ENCODE measurements at regions not wholly inside any gene's neighbourhood (a gene's known extent, or its start where the extent isn't known, plus 50 kb on each side); places are given as distances from the start of the nearest gene placed in this dataset.

DNA sequence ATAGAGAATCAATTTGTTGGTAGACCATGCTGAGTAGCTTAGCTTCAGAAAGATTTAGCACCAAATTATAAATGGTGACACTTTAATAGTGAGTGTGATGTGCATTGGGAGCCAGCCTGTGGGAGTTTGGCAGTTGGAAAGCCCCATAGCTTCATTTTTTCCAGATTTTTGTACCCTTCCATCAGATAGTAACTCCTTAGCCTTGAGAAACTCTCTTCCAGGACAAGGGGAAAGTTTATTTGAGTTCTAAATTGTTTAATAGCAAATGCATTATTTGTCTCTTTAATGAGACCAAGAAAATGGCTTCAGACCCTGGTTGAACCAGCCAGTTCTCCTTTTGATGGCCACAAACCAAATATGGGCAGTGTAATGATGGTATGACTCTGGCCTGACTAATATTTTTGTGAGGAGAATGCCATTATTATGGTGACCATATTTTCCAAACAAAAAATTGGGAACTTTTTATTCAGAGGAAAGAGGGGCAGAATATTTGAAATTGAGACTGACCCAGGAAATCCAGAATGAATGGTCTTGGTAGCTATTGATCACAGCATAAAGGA is 49.8 kb downstream of the PLCE1 start:
- DNase-seq, result no peak

DNA sequence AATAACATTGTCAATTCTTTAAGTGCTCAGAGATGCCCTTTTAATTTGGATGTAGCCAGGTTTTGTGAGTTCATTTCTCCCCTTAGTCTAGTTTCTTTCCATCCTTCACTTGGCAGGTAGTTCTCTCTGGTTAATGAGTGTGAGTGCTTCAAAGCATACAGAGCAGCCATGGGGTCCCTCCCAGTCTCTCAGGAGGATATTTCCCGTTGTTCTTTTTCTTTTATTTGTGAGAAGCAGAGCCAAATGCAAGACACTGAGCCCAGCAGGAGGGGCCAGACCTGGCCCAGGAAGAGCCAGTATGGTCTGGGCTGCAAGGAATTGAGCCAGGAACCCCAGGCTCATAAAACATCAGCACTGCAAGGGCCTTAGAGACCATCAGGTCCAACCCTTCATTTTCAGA is 52.4 kb downstream of the PLCE1 start:
- no peak for DNase-seq

DNA sequence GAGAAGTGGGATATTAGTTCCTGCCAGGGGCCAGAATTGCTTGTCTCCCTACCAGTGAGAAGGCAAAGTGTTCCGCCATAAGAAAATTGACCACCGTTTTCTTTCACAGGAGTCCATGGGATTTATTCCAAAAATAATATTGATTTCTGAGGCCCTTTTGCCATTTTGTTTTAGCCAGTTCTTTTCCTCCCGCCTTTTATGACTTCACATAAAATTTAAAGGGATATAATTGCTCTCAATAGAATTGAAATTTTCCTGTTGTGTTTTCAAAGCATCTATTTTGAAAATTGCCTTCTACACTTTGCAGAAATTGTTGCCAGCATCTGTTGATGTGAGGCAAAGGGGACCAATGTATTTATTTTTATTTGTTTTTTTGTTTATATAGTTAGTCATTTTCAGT is 53.6 kb downstream of the PLCE1 start:
- DNase-seq, result no peak

DNA sequence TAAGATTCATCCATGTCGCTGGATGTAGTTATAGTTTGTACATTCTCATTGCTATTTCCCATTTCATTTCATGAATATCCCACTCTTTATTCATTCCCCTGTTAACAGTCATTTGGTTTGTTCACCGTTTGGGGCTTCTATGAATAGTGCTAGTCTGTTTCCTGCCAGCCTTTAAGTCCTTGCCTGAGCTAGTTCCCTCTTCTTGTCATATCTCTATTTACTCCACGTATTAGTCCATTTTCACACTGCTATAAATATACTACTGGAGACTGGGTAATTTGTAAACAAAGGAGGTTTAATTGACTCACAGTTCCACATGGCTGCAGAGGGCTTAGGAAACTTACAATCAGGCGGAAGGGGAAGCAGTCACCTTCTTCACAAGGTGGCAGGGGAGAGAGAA is 56.2 kb downstream of the PLCE1 start:
- peak; percentile 60 for DNase-seq

DNA sequence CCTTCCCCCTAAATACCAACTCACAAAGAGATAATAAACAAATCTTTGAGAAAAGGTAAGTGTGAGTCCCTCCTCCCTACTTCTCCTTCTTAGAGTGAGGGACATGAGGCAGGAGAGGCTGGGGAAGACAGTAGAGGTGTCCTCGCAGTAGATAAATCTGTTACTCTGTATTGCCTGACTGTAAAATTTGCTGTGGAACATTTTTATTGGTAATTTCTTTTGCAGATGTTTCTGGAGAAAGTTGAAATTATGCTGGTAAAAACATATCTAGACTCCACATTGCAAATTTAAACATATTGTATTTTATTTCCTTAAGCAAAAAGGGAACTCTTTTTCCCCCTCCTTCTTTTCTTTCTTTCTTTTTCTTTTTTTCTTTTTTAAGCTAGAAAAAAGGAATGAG is 58.5 kb downstream of the PLCE1 start:
- no peak for DNase-seq

DNA sequence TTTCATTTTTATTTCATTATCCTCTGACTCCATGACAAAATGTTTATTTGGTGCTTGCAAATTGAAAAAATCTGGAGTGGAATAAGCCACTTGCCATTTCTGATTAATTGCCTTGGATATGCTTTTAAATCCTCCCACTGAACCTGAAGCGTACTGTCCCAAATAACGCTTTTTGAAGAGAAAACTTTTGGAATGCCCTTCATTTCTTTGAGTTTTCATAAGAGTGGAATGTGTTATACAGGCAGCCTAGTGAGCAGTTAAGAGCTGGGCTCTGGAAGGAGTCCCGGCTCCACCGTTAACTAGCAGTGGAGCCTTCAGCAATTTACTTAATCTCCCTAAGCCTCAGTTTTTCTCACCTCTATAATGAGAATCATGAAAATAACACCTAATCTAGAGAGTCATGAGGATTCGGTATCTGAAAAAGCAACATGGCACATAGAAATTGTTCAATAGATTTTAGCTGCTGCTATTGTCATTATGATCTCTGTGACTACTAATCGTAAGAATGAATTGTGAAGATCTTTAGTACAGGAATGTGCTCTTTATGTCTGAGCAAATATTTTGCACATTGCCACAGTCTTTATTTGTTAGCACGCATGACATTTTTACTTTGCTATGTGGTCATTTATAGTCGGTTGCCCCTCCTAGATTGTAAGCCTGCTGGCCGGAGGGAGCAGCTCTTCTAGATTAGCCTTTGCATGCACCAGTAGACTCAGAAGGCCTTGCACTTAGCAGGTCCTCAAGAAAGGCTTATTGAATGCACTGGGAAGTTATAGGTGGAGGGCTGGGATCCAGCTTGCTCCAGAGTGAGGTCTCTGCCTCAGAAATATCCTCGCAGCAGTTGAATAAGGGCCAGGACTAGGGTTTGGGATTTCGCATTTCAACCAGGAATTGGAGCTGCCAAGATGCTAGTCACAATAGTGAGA is 59.4 kb downstream of the PLCE1 start:
- no peak for DNase-seq

DNA sequence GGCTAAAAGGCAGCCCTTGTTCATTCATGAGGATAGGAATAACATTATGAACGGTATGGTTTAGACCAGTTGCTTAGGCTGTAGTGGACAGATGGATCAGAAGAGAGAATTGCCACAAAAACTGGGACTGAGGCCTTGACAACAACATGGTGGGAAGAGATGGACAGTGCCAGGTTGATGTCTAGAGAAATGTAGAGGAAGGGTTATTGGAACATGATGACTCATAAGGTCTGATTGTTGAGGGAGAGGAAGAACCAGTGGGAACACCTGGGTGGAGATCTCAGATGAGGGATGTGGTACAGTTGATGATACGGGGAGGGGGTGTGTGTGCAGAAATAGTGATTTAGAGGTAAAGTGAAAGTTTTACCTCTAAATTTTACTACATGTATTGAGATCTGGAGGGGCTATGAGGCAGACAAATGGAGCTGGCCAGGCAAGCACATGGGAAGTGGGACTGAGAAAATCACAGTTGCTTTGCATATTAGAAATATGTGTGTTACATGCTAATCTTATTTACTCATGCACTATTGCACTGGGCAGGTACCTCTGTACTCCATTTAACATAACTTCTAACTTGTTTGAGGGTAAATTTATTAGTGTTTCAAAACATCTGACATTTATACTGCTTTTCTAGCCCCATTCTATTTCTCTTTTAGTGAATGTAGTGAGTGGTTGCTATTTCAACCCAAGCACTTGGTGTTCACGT is 65.6 kb downstream of the PLCE1 start:
- no peak for DNase-seq

DNA sequence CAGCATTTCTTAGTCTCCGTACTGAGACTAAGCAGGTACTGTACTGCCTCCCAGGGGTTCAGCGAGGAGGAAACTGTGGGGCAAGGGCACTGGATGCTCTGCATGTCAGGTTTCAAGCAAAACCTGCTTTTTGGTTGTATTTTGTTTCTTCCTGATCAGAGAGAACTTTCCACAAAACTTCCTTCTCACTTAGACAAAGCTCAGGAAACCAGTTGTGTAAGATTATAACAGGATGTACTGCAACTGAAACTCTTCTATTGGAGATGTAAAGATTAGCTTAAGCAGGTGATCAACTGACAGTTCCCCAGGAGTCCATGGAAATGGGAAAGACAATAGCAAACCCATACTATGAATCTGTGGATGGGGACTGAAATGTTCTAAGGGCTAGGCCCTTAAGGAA is 67.3 kb downstream of the PLCE1 start:
- DNase-seq, result no peak

DNA sequence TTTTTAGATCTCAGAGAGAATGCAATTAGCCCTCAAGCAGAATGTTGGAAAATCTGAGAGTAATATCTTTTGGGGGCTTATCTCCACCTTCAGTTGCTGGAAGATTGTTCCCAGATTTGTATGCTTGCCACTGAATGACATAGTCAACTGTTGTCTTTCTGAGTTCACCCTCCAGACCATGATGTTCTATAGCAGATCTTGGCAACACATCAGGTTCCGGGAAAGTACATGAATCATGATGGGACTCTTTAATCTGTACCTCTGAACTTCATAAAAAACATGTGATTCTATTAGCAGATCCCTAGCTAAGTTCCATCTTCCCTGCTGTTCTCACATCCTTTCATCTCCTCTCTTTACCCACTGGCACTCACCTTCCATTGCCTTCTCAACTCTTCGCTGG is 68.9 kb downstream of the PLCE1 start:
- DNase-seq, result no peak

DNA sequence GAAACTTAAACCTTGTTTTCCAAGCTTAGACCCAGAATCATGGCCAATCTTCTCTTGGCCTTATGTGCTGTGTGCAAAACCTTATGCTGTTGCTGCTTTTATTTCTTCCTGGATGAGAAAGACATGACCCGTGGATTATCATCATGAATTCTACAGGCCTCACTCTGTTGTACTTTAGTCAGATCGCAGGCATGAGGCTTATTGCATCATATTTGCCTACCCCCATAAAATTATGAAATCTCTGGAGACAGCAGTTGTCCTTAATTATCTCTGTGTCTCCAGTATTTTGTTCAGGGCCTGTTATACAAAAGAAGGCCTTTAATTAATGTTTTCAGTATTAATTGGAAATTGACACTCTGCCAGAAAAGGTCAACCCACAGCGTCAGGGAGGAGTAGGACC is 71.6 kb downstream of the PLCE1 start:
- DNase-seq, result no peak

DNA sequence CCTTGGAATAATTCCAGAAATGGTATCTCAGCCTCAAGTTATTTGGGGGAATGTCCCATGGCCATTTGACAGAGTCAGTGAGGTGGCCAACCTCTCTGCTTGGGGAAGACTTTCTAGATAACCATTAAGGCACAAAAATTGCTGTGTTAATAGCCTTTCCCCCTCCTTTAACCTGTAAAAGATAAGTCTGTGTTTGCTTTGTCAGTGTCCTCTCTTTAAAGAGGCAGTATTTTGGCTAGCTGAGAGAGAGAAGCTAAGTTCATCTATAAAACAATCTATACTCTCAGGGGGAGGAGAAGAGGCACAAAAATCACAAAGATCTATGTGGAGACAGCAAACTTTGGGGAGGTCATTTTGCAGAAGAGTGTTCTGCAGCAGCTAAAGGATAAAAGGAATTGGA is 72.1 kb downstream of the PLCE1 start:
- DNase-seq, result no peak

DNA sequence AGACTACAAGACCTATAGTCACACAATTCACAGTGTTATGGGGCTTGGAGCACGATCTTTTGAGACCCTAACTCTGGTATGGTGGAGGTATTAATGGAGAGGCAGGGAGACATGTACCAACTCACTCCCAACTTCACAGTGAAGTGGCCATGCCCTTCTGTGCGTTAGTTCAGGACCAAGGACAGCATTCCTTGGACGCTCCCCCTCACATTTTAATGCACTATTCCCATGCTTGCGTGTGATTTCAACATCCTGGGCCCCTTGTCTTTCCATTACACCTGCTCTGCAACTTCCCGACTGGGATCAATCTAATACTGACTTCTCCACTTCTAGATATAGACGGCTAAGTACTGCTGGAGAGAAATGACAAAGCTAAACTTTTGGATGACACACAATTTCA is 72.7 kb downstream of the PLCE1 start:
- no peak for DNase-seq

DNA sequence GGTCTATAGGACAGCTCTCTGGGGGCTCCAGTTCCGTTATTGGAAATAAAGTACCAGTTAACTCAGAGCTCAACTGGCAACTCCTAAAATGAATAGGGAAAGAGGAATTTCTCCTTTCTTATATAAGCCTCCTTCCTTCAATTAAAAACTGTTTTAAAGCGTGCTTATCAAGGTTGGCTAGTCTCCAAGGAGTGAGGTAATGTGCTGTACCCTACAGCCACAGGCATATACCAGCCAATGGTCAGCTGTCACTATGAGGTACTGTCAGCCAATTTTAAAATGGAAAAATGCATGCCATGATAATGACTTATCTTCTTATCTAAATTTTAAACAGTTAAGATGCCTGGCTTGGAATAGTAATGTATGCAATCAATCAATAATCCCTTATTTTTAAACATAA is 76.2 kb downstream of the PLCE1 start:
- DNase-seq, result no peak

DNA sequence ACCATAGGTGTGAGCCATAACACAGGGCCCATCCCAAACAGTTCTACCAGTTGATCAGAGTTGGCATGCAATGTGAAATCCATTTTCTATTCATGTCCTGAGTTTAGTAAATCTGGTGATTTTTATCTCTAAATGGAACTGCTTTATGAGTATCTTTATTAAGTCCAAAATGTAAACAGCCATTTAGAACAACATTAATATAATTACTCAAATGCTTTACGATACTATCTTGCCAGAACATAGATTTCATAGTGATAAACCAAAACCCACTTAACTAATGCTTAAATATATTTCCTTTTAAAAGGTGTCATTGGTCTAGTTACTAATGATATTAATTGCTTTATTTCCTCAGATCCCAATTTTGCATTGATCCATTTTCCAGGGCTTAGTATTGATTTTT is 80.7 kb downstream of the PLCE1 start:
- no peak for DNase-seq

DNA sequence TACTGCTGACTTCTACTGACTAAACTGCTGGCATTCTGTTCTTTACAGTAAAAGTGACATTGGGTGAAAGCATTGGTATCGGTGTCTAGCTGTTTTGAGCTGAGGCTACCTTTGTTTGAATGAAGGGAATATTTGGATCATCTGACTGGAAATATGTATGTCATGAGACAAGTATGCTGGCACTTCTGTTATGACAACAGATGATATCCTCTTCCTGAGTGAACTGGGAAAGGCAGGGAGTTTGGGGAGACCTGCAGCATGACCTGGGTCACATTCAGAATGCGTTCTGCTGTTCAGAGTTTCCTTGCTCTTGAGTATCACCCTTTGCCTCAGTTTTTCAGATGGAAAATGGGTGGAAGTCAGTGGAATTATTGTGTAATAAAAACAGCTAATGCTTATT is 81.8 kb downstream of the PLCE1 start:
- DNase-seq, result no peak

DNA sequence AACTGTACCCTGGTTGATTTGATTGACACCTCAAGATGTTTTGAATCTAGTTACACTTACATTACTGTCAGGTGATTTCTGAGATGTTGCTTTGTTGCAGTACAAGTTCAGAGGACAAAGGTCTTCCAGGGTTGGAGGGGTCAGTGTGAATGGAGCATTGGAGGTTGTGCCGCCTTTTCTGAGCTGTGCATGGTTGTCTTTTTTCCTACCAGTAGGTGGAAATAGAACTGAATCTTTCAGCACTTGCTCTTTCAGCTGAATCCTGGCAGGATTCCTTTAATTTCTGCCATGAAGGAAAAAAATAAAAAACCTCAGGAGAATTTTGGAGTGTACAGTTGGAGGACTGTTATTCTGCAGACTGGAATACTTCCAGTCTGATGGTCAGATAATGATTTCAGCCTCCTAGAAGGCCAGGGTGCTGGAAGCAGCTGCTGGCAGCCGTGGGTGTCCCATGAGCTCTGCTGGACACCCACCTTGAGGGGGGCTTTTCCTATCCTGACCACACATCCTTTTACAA is 82.7 kb downstream of the PLCE1 start:
- no peak for DNase-seq

DNA sequence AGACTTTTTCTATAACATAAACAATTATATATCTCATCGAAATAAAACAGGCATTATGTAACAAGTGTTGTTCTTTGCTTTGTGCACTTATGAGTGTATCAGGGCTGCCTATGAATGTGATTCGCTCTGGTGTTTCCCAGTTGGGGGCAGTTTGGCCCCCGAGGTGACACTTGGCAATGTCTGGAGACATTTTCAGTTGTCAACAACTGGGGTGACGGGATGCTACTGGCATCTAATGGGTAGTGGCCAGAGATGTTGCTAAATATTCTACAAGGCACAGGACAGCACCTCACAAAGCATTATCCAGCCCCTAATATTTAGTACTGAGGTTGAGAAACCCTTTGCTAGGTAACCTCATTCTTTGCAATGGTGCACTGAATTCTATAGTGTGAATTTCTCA is 83.3 kb downstream of the PLCE1 start:
- DNase-seq, result no peak

DNA sequence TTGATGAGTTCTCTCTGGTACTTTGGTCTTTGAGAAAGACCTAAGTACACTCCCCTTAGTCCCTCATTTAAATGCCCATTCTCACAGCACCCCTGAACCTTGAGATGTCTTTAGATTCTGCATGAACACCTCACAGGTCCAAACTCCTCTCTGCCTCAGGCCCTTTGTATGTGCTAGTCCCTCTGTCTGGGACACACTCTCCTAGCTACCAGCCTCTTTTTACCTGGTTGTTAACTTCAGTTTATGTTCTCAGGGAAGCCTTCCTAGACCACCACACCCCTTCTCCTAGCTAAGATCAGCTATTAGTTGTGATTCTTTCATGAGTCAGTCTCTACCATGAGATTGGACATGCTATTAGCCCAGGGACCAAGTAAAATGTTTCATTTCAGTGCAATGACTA is 86.4 kb downstream of the PLCE1 start:
- no peak for DNase-seq

DNA sequence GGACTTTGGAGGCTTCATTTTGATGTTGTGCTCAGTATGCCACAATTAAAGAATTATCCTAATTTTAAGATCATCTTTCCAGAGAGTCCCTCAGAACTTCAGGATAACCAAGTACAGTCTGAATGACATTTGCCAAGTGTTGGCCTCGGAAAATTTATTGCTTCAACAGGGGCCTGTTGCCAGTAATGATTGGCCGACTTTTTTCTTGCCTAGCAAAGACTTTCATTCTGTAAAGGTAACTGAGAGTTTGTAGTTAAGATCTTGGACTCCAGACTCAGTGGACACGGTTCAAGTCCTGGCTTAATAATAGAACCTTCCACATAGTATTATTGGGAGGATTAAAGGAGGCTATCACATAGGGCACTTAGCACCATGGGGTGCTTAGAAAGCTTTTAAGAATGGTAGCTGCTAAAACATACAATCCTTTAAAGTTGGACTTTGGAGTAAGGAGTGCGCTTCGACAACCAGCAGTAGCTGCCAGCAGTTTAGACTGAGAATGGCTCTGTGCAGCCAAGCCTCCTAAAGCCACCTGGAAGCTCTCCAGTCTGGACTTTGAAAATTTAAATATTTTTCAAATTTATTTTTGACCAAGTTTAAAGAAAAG is 90.0 kb downstream of the PLCE1 start:
- no peak for DNase-seq

DNA sequence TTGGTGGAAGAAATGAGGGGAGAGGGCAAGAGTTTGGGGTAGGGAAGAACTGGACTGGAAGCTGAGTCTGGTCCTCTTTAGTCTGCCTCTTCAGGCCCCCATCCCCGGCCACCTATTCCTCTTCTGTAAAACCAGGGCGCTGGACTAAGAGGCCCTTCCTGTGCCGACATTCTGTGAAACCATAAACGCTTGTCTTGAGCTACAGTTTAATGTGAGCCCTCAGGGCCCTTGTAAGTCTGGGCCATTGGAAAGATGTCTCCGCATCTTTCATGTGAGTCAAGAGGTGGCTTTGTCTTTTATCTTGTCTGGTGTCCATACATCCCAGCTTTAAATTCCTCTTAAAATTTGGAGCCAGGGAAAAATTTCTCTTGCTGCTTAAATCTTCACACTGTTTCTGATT is 90.6 kb downstream of the PLCE1 start:
- no peak for DNase-seq

DNA sequence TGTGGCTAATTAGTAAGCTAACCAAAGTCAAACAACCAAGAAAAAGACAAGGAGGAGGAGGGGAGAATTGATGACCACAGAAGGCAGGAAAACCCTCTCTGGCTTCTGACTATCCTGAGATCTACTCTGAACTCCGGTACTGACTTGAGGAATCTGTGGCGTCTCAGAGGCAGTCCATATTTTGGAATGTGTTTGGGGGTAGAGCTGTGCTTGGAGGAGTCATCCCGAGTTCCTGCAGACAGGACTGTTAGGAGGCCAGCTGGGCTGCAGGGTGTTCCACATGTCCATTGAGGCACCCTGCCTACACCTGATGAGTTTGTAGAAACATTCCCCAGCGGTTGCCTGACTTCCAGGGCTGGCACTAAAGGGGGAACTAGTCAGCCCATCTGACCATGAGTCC is 91.6 kb downstream of the PLCE1 start:
- no peak for DNase-seq

DNA sequence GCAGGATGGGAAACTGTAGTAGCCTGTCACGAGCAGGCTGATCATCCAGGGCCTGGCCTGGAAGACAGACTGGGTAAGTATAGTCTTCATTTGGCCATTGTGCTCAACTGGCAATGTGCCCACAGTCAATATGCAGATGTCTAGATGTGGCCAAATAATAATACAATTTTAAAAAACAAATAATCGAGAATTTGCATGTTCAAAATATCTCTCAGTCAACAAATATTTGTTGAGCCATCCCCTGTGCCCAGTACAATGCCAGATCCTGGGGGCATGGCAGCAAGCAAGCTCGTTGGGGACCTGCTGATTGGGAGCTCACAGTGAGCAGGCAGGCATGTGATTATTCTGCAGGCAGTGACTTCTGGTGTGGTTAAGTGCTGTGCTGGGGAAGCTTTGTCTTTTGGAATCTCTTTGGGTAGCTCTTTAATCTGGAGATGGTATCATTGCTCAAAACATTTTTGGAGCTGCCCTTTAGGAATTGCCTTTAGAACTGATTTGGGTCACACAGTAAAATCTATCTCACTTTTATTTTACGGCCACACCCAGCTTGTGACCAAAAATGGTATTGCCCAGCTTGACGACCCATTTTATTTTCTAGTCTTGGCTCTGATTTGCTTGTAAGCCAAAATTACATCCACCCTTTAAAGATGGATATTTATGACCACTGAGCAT is 92.2 kb downstream of the PLCE1 start:
- DNase-seq, result no peak

DNA sequence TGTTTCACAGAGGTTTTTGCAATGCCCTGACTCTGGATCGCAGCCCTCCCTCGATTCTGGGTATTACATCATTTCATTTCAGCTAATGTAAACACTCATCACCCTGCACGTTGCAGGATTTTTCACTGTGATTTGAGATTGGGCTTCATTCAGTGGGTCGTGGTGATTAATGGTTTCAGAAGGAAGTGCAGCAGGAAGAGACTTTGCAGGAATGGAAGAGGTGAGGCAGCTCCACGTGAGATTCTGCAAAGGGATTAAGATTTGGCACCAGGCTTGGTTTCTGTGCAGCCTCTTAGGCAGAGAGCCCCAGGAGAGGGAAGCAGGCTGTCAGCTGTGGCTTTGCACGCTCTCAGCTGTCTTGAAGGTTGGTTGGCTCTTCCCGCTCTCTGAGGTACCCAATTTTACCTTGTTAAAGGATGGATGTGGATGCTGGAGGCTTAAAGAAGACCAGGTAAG is 95.2 kb downstream of the PLCE1 start:
- DNase-seq, result no peak
